ENCODE measurements at regions not wholly inside any gene's neighbourhood (a gene's known extent, or its start where the extent isn't known, plus 50 kb on each side); places are given as distances from the start of the nearest gene placed in this dataset.

GRCh38 chr3:153379516-153379915 is 217.5 kb downstream of the RAP2B start:
- TF ChIP-seq CTCF (IDR thresholded peaks at IDR 0.05): no peak
- TF ChIP-seq POLR2A (IDR thresholded peaks at IDR 0.05): no peak

Measured in testis (tissue), 2 donors.